Omental fat pad (tissue), 3 donors: ENCODE measurements at regions not wholly inside any gene's neighbourhood (a gene's known extent, or its start where the extent isn't known, plus 50 kb on each side); places are given as distances from the start of the nearest gene placed in this dataset.

ENCODE experiments used
- ATAC-seq: fragments of 150-250 bp; one replicate; pipeline ENCODE4 v1.9.1; 2016; ENCODE audit warnings: mild to moderate bottlenecking, moderate library complexity; ENCODE audit not compliant: low FRiP score
- DNase-seq: peaks from one replicate; pipeline ENCODE4 v3.0.0-alpha.2; 2019; ENCODE audit warnings: low spot score
- CTCF ChIP-seq, 3 donors: fragments of 450-650 bp; IDR thresholded peaks; one replicate each; pipeline ENCODE4 v1.5.1; 2016 to 2017; ENCODE audit warnings: antibody characterized with exemption in 3 of 3, mild to moderate bottlenecking in 3 of 3, moderate library complexity in 2 of 3

GRCh38 chr18:68314403-68314802 lies 400.5 kb downstream of the TMX3 start:
- ATAC-seq (no peak), DNase-seq (no peak)
- no peak for TF ChIP-seq CTCF (IDR thresholded peaks at IDR 0.05)

- ATAC-seq: no peak
- DNase-seq: no peak
- TF ChIP-seq CTCF (IDR thresholded peaks at IDR 0.05): no peak
These were observed 413.5 kb downstream of the TMX3 start for GRCh38 chr18:68301441-68301840.

GRCh38 chr18:68299906-68300305 lies 415.0 kb downstream of the TMX3 start:
- DNase-seq (no peak), ATAC-seq (no peak)

GRCh38 chr18:68298330-68298729 lies 416.6 kb downstream of the TMX3 start:
- no peak for DNase-seq
- ATAC-seq: no peak
- no peak for TF ChIP-seq CTCF (IDR thresholded peaks at IDR 0.05)

More at GRCh38 chr18:68299906-68300305, 415.0 kb downstream of the TMX3 start:
- no peak for TF ChIP-seq CTCF (IDR thresholded peaks at IDR 0.05)

- no peak for TF ChIP-seq CTCF (IDR thresholded peaks at IDR 0.05)
- DNase-seq (no peak), ATAC-seq (no peak)
These were observed 426.5 kb downstream of the TMX3 start for GRCh38 chr18:68288408-68288807.

GRCh38 chr18:68284236-68284780 lies 430.6 kb downstream of the TMX3 start:
- ATAC-seq: no peak
- no peak for TF ChIP-seq CTCF (IDR thresholded peaks at IDR 0.05)
- DNase-seq: no peak

- ATAC-seq: no peak
- TF ChIP-seq CTCF (IDR thresholded peaks at IDR 0.05): no peak
- no peak for DNase-seq
These were observed 431.1 kb downstream of the TMX3 start for GRCh38 chr18:68283834-68284233.
